ENCODE measurements at regions not wholly inside any gene's neighbourhood (a gene's known extent, or its start where the extent isn't known, plus 50 kb on each side); places are given as distances from the start of the nearest gene placed in this dataset.
"Not testable (repeated sequence)": the region's sequence is repeated elsewhere in the genome, so short reads cannot be mapped to it uniquely, and the experiment has no call there.

DNA sequence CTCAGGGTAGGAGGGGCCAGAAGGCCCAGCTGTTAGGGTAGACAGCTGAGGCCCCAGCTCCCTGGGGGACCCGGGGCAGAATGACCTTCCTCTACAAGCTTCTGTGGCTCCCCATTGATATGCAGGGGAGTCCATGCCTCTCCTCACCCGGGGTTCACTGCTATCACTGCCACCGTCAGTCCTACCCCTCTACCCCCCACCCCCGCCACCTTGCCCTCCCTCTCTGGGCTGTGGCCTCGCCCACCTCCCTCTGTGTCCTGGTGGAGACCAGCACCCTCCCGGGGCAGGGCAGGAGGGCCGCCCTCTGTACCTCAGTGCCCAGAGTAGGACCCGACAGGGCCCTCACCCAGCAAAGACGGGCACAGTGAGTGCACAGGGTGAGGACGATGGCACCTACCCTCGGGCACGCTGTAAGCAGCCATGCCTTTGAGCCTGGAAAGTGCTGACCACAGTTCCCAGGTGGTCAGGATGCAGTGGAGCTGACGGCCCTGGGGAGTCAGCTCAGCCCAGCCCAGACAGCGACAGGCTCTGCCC, 88.4 kb upstream of the SFSWAP start:
- DNase-seq, result no peak

DNA sequence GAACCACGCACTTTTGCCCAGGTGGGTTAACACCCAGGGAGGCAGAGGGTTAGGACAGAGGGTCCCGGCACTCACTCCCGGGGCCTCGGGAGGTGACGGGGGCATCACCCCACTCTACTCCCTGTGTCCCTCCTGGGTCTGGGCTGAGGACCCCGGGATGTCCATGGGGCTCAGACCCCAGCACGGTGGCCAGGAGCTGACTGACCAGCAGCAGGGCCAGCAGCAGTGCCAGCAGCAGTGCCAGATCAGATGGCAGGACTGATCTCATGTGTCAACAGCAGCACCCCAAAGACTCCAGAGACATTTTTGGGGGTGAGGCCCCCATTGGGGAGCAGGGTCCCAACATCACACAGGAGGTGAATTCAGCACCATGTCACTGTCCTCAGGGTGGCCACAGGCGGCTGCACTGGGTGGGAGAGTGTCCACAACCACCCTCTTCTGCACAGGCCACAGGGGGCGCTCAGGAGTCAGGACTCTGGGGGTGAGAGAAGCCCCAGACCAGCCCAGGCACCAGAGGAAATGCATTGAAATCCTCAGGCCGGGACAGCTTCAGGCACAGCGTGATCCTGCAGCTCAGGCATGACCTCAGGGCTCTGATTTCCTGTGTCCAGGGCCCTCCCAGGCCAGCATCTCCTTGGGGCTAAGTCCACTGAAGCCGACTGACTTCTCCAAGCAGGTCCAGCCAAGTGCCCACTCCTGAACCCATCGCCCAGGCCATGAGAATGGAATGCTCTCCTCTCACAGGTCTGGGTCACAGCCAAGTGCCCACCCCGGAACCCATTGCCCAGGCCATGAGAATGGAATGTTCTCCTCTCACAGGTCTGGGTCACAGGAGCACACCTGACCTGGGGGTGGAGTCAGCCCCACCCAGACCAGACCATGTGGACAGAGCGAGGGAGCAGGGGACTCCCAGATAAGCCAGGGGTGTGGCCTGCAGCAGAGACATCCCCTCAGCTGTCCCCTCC, 87.2 kb upstream of the SFSWAP start:
- DNase-seq, result not testable (repeated sequence)

DNA sequence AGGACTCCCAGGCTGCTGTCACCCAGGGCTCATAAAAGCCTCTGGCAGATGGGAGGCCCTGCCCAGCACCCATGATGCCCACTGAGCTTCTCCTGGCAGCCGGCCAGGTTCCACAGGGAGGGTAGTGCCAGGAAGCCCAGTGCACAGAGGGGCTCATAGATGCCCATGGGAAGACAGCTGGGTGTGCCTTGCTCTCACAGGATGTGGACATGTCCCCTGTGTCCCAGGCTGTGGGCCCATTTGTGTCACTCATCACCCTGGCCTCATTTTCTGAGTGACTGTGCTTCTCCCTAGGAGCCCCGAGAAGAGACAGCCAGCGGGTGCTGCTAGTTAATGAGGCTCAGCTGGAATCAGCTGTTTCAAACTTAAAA, 86.5 kb upstream of the SFSWAP start:
- not testable (repeated sequence) for DNase-seq

DNA sequence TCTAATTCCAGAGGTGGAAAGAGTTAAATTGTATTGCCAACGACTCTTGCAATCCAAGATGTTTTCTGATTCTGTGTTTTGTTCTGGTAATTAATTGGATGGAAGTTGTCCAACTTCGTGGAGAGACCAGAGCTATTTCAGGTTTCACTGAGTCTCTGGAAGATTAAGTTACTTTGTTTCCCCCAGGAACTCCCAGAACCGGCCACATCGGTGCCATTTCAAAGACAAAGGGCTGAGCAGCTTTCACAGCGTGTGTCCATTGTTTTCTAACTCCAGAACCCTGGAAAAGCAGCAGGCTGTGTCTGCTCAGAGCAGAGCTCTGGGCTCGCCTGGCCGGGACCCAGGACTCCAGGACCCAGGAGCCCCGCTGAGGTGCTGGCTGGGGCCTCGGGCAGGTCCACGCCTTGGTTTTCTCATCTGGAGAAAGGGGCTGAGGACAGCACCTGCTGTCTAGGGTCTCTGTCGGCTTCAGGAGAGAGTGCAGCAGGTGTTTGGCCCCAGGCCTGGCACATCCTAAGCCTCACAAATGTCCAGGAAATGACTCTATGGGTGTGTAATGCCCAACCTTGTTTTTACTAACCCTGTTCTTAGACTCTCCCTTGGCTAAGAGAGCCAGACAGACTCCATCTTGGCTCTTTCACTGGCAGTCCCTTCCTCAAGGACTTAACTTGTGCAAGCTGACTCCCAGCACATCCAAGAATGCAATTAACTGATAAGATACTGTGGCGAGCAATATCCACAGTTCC, 86.0 kb upstream of the SFSWAP start:
- DNase-seq, result not testable (repeated sequence)

DNA sequence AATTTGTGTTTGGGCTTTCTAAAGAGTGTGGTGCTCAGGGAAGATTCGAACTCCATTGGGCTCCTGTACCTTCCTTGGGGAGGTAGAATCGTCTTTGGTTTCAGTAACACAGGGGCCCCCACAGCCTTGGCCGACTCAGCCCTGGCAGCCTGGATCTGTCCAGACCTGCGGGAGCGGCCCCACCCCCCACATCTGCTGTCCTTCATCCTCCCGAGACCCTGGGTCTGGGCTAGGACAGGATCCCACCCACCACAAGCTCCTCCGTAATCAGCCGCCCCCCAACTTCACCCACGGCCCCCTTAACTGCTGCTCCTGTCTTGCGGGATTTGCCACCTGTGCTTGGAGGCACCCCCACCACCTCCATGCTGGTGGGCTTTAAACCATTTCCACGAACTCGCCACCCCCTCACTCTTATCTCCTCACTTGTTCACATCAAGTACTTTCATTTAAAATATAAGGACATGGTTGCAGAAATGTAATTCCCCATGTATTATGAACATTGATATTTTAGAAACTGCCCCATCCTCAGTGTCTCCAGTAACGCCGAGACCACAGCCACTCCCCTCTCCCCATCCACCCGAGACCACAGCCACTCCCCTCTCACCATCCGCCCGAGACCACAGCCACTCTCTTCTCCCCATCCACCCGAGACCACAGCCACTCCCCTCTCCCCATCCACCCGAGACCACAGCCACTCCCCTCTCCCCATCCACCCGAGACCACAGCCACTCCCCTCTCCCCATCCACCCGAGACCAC, 84.7 kb upstream of the SFSWAP start:
- not testable (repeated sequence) for DNase-seq

DNA sequence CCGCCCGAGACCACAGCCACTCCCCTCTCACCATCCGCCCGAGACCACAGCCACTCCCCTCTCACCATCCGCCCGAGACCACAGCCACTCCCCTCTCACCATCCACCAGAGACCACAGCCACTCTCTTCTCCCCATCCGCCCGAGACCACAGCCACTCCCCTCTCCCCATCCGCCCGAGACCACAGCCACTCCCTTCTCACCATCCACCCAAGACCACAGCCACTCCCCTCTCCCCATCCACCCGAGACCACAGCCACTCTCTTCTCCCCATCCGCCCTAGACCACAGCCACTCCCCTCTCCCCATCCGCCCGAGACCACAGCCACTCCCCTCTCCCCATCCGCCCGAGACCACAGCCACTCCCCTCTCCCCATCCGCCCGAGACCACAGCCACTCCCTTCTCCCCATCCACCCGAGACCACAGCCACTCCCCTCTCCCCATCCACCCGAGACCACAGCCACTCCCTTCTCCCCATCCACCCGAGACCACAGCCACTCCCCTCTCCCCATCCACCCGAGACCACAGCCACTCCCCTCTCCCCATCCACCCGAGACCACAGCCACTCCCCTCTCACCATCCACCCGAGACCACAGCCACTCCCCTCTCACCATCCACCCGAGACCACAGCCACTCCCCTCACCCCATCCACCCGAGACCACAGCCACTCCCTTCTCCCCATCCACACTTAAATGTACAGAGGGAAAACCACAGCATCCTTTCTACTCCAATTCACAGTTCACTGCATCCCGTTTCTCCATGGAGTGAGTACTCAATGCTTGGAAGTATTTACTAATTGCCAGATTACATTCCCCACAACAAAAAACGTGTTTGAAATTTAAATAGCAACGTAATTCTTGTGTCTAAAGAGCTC, 83.5 kb upstream of the SFSWAP start:
- DNase-seq, result not testable (repeated sequence)

DNA sequence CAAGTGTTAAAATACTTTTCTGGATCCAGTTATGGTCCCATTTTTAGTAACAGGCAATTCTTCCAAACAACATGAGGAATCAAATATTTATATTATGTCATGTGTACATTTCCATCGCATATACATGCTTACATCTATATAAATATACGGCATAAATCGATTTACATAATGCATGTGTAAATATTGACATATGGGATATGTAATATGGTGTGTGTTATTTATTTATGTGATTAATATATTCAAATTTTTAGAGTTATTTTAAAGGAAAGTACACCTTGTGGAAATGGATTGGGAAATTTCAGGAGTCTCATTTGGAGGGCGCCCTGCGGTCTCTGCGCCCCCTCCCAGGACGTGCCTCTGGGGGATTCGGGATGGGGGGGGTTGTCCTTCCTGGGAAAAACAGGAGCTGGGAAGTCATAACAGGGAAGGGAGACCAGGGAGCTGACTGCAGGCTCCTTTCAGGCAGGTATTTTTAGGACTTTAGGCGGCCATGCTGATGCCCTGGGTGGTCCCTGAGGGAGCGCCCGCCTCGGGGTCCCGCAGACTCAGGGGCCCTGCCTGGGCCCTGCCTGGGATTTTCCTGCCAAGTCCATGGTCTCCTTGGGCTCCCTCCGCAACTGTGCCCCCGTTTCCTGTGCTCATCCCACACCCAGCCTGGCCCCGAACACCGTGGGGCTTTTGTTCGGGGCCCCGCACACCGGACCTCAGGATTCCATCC, 82.7 kb upstream of the SFSWAP start:
- no peak for DNase-seq

DNA sequence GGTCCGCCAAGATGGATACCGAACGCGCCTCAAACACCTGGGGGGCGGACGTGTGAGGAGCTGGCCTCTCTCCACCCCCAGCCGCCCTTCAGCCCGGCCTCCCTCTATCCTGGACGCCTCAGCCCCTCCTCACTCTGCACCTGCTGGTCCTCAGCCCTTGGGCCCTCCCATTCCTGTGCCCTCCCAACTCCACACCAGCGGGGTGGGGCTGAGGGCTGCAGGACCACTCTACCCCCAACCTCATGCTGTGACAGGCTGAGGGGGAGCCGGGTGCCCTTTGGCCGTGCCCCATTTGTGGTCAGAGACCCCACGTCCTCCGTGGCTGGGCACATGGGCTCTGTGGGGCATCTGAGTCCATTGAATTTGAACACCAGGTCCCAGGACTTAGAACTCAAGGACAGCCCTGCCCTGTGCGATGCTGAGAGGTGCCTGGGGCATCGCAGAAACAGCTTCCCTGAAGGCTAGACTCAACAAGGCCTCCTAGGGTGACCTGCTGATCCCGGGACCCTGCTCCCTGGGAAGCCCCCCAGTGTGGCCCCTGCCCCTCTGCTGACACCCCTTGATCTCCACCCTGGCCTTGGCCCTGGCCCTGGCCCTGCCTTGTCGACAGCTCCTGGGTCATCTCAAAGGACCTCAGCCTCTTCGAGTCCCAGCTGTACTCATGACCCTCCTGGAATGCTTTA, 82.0 kb upstream of the SFSWAP start:
- no peak for DNase-seq

DNA sequence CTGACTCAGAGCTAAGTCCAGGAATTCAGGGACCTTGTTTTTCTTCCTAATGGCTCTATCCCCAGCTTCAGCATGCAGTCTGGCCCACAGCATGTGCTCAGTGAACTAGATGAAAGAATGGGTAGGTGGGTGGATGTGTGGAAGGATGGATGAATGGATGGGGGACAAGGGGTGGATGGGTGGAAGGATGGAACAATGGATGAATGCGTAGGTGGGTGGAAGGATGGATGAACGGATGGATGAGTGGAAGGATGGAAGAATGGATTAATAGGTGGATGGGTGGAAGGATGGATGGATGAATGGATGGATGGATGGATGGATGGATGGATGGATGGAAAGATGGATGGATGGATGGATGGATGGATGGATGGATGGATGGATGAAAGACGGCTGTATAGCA, 79.7 kb upstream of the SFSWAP start:
- DNase-seq, result no peak

DNA sequence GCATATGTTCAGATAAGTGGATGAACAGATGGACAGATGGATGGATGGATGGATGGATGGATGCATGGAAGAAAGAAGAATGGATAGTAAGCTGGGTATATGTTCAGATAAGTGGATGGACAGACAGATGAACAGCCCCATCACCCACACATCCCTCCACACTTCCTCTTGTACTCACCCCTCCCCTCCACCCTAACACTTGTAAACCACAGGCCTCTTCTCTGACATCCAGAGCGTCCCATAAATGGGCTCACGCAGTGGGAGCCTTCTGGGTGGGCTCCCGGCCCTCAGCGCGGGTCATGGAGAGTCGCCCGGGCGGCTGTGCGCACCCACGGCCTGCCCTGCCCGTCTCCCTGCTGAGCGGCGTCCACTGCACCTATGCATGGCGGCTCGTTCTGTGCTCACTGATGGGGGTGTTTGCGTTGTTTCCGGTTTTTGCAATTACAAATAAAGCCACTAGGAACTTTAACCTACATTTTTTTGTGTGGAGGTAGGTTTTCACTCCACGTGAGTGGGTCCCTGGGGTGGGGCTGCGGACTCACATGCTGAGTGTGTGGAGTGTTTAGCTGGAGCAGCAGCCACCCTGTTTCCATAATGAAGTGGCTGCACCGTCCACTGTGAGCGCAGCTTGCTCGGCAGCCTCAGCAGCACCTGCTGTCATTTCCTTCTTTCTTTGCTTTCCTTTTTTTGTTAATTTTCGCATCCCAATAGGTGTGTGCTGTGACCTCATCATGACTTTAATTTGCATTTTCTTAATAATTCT, 78.8 kb upstream of the SFSWAP start:
- DNase-seq, result not testable (repeated sequence)

DNA sequence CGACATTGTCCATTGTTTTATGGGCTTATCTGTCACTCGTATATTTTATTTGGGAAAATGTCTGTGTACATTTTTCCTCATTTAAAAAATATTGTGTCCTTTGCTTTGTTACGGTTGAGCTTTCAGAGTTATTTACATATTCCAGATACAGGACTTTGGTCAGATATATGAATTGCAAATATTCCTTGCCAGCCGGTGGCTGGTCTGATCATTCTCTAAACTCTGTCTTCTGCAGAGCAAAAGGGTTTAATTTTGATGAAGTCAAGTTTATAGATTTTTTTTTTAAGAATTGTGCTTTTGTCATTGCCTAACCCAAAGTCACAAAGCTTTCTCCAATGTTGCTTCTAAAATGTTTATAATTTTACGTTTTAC, 78.3 kb upstream of the SFSWAP start:
- not testable (repeated sequence) for DNase-seq

DNA sequence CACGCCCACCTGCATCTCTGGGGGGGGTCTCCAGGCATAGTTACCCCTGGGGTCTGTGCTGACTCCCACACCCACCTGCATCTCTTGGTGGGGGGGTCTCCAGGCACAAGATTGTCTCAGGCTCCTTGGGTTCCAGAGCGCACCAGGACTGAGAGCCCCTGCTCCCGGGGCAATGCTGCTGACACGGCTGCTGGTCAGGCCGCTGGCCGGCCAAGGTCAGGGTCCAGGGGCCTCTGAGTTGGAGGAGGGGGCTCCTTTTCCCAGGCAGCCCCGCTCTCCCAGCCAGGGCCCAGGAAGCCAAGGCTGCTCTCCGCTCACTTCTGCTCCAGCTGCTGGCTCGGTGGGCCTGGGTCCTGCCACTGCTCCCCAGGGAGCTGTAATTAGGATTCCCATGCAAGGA, 77.3 kb upstream of the SFSWAP start:
- not testable (repeated sequence) for DNase-seq

DNA sequence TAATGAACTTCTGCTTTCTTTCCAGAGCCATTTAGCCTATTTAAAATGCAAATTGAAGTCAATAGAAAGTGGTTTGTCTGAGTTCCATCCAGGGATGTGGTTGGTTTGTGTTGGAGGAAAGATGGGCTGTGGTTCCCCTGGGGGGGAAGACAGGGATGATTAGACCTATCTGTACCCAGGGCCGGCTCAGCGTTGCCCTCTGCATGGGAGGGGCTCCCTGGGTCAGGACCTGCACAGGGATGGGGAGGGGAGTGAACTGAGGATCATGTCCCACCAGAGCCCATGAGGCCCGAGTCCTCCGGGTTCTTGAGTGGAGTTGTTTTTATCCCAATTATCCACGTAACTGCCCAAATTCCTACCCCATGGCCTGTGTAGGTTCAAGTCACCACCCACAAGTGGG, 76.9 kb upstream of the SFSWAP start:
- DNase-seq, result no peak

DNA sequence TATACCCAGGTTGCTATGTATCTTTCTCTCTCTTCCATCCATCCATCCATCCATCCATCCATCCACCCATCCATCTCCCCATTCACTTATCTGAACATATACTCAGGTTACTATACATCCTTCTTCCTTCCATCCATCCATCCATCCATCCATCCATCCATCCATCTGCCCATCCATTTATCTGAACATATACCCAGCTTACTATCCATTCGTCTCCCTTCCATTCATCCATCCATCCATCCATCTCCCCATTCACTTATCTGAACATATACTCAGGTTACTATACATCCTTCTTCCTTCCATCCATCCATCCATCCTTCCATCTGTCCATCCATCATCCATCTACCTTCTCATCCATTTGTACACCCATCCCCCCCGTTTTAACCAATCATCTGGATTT, 75.9 kb upstream of the SFSWAP start:
- not testable (repeated sequence) for DNase-seq

DNA sequence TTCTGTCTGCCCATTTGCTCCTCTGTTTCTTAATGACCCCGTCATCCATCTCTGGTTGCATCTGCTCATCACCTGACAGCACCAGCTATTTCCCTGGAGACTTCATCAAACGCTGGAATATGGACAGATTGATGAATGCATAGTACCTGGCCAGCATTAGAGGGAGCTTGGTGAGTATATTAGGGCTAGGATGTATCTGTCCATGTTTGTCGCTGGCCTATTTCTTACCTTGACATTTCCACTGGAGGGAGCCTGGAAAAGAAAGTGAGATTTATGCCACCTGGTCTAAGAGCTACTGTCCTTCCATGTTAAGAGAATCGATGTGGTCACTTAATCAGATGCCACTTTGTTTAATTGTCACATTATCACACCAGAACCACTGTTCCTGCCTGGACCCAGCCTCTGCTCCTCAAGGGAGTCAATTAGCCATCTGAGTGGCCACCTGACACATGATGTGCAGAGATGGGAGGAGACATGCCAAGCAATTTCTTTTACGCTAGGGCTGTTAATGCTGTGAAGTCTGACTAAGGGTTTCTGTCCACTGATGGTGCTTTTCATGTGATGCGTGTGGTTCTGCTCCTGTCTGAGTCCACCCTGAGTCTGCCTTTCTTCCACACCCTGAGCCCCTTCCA, 75.3 kb upstream of the SFSWAP start:
- no peak for DNase-seq

DNA sequence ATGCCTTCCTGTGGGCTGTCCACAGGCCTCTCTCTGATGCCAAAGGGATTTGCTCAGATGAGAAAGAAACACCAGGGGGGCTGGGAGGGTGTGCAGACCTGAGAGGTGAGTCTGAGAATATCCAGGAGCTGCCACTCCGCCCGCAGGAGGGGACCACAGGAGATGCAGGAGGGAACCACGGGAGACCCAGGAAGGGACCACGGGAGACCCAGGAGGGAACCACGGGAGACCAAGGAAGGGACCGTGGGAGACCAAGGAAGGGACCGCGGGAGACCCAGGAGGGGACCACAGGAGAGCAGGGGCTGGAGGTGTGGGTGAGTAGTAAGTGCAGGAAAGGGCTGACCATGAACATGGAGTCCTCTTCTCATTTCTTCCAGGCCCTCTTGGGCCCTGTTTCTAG, 74.6 kb upstream of the SFSWAP start:
- no peak for DNase-seq

DNA sequence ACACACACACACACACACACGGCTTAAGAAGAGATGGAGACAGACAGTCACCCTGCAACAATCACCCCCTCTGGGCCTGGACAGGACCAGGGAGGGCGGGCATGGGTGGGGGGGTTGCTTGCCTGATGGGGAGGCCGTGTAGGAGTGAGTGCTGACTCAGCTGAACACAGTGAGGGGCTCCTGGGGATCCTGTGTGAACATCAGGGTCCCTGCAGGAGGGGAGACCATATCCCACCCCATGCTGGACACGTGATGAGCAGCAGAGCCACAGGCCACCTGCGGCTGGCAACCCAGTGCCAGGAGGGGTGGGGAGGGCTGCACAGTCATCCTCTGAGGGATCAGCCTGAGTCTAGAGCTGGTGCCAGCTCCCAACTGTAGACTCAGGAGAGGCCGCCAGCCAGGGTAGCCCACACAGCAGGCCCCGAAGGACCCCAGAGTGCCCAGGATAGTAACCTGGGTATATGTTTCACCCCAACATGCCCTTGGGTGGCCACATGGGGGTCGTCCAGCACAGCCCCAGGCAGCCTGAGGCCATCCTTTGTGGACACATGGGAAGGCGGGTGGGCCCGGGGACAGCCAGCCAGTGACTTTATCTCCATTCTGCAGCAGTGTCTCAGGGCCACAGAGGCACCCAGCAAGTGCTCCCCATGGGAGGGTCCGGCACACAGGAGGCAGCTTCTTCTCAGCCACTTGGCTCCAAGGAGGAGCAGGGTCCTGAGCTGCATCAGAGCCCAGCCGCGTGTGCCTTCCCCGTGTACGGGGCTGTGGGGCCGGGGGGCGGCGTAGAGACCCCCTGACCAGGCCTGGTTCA, 73.7 kb upstream of the SFSWAP start:
- no peak for DNase-seq

DNA sequence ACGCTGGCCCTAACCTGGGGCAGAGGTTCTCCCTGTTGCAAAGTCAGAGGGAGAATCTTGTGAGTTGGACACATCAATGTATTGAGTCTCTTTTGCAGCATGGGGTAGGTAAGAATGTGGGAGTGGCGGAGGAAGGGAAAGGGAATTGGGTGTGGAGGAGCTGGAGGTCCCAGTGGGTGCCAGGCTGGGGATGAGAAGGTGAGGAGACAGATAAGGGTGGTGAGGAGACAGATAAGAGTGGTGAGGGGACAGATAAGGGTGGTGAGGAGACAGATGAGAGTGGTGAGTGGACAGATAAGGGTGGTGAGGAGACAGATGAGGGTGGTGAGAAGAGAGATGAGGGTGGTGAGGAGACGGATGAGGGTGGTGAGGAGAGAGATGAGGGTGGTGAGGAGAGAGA, 72.9 kb upstream of the SFSWAP start:
- no peak for DNase-seq
